DMS 273 (cell line): ENCODE measurements at regions not wholly inside any gene's neighbourhood (a gene's known extent, or its start where the extent isn't known, plus 50 kb on each side); places are given as distances from the start of the nearest gene placed in this dataset.
A peak's percentile ranks its signal among the peaks of the same experiment; 100 is the strongest.

ENCODE experiments used
- DNase-seq: peaks from one replicate; lab custom pipeline; 2025; ENCODE audit not compliant: unreplicated experiment; lab: John Stamatoyannopoulos, UW

DNA sequence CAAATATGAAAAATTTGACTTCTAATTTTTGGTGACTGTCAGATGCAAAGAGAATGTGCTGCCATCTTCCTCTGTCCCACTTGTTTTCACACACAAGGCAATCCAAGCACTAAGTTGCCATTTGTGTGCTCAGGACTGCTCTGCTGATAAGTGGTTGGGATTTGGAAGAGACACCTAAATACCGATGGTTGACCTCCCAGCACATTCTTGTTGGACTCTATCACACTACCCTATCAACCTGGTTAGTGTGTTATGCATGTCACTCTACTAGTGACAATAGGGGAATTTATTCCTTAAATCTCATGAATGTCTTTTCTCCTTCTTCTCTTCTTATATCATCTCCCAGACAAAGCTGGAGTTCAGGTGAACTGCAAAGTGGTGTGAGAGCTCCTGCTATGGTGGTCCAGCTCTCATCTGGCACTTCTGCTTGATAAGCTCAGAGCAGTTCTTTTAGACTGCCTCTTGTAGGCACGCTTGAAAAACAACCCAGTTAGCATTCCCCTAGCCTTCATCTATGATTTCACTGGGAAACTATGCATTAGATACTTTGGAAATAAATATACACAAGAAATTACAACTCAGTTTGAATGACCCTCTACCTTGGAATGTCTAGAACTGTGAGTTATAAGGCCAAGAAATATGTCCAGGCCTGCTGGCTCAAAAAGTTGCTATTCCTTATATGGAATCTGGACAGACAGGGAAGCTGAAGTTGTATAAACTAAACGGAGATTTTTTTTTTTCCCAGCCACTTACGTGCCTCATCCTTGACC lies 404.8 kb downstream of the MEIS1 start:
- no peak for DNase-seq

DNA sequence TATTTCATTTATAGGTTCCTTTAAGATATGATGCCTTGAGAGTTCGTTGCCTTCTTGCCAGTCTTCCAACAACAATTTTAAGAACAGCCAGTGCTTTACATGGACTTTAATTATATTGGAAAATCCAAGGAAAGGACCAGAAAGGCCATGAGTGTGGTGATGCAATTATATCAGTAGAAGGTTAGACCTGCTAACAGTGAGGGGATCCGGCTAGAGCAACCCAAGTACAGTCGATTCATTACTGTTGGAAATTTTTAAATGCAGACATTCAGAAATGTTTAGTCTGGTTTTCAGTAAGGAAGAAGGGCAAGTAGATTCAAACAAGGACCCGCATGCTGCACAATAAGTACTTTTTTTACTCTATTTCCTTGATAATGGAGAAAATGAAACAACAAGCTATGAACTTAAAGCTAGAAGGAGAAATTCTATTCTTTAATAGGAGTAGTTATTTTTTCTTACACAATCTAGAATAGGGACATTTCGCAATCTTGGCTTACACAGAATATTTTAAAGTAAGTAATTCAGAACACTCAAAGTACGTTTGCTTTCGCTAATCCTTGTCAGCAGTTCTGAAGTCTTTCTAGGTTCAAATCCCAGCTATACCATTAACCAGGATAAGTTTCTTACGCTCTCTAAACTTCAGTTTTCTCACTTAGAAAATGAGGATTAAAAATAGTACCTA lies 405.5 kb downstream of the MEIS1 start:
- no peak for DNase-seq

DNA sequence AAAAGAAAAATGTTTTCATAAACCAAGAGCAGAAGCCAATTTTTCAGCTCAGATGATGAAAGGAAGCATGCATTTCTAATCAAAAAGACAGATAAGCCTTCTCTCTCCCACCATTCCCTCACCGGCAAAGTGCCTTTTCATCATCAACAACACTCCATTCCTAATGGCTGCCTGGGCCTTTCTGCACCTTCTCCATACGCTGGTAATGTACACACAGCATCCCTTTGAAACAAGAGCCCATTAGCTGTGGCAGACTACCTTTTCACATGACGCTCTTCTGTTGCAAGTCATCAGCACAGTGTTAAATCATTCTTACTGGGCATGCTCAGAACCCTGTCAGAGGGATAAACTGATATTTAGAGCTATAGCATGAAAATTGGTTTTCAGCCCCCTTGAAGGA lies 408.9 kb downstream of the MEIS1 start:
- DNase-seq = no peak

DNA sequence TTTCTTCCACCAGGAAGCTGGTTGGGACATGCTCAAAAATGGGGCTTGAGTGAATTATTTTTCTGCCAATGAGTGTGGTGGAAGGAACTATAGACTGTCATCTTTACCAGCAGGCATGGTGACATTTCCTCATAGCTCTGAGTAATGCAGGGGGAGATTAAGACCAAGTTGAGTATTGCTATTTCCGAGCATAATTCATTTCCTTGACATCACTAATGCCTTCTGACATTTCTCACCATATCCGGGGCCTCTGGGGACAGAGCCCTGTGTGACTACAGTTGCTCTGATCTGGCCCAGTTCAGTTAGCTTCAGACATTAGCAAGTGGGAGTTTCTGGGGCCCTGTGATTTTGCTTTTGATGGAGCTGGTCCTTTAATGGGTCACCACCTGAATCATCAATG lies 410.4 kb downstream of the MEIS1 start:
- no peak for DNase-seq

DNA sequence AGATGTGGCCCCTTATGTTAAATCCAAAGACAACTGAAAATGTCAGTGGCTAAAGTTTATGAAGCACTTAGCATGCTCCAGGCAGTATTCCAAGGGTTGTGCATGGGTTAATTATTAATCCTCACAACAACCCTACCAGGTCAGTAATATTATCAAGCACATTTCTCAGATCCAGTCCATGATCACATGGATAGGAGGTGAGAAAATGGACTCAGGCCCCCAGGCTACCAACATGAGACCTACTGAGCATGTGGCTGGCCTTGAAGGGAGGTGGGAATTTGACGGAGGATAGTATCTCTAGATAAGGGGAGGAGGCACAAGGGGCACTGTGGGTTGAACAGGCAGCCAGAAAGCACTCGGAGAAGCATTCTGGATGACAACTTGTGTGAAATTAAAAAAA lies 412.0 kb downstream of the MEIS1 start:
- no peak for DNase-seq

DNA sequence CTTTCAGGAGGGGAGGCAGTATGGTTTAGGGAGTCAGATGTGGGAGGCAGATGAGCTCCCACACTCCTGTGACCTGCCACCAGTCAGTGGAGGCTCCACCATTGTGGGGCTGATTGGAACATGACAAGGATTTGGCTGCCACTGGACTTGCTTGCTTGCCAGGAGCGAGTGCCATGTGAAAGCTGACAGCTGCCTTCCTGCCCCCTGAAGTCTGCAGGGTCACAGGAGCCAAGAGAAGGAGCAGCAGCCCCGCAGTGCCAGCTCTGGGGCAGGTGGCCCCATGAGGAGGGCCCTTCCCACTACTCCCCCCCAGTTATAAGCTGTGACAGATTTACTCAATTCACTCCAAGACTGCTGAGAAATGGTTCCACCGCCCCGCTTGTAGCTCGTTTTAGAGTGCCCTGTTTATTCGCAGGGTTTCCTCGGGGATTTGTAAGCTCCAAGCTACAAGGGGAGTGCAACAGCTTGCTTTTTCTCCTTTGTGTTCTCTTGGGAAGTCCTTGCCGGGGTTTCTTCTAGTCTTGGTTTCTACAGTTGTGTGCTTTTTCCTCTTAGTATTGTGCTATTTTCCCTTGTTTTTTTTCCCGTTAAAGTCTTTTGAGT lies 414.3 kb downstream of the MEIS1 start:
- peak; percentile 53 for DNase-seq

DNA sequence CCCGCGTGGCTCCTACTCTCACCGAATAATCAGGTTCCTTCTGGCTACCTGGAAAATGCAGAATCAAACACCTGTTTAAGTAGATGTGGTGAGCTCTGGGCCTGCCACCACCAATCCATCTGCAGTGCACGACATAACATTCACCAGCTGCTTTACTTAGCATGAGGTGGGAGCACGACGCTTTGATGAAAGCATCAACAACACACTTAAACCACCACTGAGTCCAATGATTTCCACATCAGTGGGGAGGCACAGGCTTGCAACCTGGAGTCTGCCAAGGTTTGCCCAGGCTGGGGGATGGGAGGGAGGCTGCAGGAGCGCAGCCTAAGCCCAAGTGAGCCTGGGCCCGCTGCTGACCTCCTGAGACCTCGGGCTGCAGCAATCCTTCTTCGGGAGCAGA lies 415.5 kb downstream of the MEIS1 start:
- DNase-seq = peak; percentile 20

DNA sequence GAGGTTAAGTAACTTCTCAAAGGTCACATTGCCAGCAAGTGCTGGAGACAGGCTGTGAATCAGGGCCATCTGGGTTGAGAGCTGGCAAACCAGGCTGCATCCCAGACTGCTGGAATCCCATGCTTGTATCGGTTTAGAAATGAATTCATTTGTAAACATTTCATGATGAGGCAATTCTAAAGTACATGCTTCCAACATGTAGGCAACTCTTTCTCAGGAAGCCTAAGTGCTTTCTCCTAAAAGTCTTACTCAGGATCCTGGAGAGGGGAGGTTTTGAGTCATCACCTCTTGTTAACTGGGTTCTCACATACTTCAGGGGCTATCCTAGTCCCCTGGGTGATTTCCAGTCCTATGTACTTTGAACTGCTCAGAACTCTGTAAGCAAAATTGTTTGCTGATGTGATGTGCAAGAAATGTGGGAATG lies 416.5 kb downstream of the MEIS1 start:
- DNase-seq = no peak

DNA sequence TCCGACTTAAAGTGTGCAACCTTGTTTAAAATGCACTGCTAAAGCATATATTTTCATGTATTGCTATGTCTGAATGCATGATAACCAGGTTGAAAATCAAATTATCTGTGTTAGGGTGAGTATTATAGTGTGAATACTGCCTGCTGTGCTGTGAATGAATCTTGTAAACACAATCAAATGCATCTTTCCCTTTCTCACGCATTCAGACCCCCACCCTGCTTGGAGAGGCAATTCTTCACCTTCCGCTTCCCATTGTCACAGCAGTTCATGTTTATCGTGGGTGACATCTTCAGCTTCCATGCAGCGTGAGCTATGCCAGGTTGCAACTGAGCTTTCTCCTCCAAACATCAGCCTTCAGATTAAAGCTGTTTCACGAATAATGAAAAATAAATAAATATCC lies 418.0 kb downstream of the MEIS1 start:
- DNase-seq = no peak

DNA sequence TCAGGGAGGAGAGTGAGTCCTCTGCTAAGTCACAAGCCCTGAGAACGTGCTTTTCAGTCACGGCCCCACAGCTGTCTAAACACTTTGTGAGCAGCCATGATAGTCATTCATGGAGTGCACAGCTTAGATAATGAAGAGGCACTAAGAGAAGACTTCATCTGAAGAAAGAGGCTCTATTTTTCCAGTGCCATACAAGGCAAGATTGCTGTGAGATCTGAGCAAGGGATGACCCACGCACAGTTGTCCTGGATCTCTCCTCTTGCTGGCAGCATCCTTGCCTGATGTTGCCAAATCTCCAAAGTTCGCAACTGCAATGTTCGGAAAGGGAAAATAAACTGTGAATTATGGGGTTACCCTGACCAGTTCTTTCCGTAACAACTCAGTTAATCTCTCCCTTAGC lies 418.7 kb downstream of the MEIS1 start:
- DNase-seq = no peak

DNA sequence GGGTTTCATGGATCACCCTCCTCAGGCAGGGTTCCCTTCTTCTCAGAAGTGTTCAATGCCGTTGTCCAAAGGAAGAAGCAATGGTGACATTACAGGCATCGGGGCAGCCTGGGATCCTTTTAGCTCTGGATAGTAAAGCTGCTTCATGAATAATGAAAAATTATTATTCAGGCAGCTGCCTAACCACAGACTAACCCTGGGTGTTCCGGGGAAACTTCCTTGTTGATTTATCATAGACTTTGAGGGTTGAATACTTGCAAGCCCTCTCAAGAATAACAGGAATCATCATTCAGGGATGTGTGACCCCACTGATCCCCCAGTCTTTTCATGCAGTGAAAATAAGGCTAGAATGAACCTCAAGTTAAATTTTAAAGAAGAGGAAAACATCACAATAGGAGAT lies 419.4 kb downstream of the MEIS1 start:
- DNase-seq = no peak

DNA sequence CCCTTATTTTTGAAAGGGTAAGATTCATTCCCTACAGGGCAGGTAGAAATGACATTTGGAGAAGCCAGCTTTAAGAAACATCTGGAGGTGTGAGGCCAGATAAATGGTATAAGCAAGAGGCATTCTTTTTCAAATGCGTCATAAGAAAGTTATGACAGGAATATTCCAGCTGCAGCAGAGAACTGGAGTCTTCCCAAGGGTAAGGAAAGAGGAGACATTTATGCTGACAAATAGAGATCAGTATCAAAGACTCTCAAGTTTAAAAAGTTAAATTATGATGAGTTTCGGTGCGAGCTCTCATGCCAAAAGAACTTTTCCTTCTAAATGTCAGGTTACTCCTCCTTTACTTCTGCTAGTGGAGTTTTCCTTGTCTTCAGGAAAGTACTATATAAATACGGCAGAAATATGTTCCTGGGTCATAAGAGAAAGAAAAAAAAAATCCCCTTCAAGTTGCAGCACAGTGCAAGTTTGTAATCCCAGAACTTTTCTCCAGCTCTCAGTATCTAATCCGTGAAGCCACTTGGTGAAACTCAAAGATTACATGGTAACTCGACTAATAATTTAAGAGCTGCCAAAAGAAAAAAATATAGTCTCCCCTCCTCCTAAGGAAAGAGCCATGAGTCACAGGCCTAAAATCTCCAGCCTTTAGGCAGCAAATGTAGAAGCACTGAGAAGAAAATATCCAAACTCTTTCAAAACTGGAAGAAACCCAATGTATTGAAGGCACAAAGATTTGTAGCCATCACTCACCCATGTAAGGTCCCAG lies 428.1 kb downstream of the MEIS1 start:
- DNase-seq = no peak

DNA sequence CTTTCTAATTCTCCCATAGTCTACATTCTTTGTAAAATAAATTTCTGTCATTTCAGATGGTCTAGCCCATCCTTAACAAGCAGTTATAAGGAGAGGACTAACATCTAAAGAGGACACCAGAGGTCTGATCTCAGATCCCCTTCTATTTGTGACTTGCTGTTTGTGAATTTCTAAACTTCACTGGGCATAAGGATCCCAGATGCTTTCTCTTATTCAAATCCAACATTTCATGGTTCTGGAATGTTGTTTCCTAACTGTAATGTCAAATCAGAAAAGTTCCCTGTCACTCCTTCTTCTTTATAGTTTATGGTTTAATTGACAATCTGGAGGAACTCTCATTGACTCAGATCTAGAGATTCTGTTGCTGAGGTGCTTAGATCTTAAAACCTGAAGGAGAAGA lies 430.2 kb downstream of the MEIS1 start:
- no peak for DNase-seq

DNA sequence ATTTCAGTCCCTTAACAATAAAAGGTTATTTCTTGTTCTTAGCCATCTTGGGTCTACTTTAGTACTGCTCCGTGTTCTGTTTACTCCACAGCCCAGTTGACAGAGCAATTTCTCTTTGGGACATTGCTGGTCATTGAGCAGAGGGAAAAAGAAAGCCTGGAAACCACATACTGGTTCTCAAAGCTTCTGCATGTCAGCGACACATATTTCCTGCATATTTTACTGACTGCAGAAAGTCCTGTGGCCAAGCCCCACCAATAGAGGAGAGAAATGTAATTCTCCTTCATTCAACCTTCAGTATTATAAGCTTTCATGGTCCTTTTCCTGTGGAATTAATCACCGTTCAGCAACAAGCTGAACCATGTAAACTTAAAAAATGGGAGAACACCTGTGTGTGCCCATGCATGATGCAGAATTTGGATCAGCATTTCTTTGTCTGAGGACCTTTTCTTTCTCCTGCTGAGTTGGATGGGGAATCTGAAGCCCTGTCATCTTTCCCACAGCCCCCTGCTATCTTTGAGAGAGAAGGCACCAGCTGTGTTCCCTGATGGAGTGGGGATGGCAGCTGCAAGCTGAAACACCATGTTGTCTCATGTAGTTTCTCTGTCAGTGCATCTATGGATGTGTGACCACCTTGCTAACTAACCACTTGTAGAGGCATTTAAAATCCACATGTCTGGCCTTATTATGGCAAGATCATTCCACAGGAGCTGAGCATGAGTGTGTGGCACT lies 431.6 kb downstream of the MEIS1 start:
- no peak for DNase-seq

DNA sequence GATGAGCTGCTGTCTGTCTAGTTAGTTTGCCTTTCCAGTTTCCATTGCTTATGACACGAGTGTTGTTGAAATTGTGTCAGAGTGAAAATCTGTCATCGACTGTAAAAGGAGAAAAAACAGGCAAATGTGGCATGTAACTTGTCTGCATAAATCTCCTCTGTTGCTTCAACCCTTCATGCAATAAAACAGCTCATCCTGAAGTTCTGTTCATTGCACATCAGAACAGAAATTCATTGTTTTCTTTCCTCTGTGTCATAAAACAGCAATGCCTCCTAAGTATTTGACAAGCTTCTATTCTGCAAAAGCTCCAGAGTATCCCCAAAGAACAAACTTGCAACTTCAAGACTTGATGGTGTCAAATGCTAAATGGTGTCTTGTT lies 432.1 kb downstream of the MEIS1 start:
- no peak for DNase-seq

DNA sequence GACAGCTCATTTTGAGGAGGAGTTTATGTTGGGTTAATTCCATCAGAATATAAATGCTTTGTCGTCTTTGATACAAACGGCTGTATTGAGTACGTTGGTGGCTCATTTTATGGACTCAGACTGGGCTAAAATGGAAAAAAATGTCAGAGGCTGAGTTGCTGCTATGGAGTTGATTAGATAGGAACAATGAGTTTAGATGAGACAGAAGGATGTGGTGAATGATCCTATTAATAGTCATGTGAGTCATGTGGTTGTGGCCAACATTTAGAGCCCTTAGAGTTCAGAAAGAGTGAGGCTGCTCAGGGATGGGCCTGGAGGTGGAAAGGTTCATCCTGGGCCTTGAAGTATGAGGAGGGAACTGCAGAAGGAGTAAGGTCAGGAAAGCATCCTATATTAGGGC lies 434.2 kb downstream of the MEIS1 start:
- DNase-seq = no peak

DNA sequence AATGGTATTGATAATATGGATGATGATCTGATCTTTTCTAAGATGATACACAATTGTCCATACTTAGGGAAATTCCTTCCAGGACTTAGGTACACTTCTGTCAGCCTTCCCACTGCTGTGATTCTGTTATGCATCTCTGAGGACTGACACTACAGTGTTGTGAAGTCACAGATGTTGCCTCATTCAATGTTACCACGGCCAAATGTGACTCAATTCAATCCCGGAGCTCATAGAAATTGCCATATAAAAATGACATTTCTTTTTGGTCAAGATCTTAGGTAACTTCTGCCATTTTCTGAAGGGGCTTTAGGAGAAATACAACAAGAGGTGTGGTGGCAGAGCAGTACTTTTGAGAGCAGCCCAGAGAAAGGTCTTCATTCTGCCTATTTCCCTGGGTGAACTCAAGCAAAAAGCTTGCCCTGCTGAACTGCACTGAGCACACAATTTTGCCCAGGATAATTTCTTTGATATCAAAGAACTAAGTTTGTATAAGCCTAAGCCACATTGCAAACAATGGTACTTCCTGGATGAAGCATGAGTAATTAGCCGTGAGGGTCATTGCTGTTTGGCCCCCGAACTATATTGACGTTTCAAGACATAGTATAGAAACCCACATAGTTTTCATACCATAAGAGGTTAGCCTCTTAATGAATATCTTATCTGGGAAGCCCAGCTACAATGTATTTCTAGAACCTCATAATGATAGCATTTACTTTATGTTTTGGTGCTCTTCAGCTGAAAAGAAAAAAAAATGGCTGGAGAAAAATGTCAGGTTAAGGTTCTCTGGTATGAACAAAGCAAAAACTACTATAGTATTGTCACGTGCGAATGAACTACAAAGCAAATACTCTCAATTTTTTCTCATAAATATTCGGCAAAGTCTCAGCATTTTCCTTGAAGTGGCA lies 437.4 kb downstream of the MEIS1 start:
- DNase-seq = no peak

DNA sequence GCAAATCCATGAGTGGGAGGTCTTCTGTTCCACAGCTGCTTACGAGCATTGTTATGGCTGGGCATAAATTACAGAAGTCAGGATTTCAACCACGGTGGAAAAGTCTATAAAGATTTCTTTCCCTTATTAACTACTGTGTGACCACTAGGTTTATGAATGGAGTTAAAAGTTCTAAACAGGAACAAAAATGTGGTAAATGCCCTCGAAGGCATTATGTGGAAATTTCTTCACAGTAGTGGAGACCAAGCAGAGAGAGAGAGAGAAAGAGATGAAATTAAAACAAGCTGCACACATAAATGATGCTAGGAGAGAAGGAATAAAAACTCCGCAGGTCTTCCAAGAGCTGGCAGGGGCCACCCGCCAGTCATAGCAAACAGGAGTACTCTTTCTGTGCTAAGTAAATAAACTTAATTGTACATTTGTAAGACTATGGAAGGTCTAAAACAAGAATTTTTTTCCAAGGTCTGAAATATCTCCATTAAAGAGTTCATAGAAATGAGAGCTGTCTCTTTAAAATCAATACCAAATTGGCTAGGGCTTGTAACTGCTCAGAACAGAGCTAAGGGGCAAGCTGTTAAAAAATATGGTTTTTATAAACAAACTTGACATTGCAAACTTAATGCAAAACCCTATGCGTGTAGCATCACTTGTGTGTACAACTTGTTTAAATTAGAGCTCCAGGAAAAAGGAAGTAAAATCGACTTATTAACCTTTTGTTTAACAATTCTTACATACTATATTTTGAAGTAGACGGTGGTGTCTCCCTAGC lies 438.2 kb downstream of the MEIS1 start:
- no peak for DNase-seq

DNA sequence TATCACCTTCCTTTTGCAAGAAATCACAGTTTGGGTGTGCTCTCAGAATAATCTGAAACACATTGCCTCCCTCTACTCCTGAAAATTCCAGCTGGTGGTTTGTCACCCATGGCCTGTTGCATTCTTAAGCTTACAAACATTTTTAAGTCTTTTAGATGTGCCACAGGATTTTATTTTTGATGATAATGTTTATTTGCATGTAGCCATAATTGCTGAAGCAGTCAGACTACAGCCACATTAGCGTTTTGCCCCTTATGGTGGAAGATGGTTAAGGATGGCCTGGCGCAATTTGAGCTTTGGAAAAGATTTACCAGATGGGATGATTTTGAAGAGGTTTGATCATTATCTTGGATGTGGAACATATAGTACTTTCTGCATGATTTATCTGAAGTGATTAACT lies 439.5 kb downstream of the MEIS1 start:
- peak; percentile 28 for DNase-seq
